ENCODE measurements at regions not wholly inside any gene's neighbourhood (a gene's known extent, or its start where the extent isn't known, plus 50 kb on each side); places are given as distances from the start of the nearest gene placed in this dataset.
"Not testable (repeated sequence)": the region's sequence is repeated elsewhere in the genome, so short reads cannot be mapped to it uniquely, and the experiment has no call there.

DNA sequence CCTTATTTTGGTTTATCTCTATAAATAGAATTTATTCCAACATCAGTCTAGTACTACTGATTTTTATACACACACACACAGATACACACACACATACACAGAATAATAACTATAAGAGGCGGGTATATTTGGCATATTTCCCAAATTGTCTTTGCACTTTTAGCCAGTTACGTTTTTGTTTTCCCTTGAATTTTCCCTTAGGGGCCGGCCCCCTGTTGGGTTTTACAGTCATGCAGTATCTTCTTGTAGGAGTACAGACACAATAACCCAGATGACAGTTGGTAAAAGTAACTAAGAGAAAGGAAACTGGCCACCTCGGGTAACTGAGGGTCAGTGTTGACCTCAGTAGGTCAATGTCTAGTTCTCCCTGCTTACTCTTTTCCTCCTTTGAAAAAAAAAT lies 50.9 kb downstream of the DISP1 start:
- H3K4me3 ChIP-seq (ENCODE audit: low read length), result no peak overlapping the region
- DNase-seq (ENCODE audit: low read depth, low spot score), result no peak

- no peak overlapping the region for H3K4me3 ChIP-seq (ENCODE audit: low read length)
- no peak for DNase-seq (ENCODE audit: low read depth, low spot score)
Measured at GRCh38 chr1:222867316-222867715, 52.5 kb downstream of the DISP1 start.

- H3K4me3 ChIP-seq (ENCODE audit: low read length), result no peak overlapping the region
- no peak for DNase-seq (ENCODE audit: low read depth, low spot score)
Measured at GRCh38 chr1:222876182-222876581, 61.3 kb downstream of the DISP1 start.

DNA sequence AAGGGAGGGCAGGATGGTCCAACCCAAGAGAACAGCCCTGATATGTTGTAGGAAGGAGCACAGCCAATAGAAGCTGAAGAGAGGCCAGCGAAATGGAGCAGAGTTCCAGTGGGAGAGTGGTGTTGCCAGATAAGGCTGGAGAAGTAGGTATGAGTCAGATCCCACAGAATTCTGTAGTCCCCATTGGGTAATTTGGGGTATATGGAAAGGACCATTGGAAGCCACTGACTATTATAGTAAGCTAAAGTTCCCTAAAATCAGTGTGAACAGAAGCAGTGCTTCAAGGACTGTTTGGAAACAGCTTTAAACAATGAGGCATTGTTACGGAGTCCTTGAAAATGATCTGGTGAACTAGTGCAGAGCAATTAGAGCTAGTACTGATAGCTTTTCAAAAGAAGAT lies 63.0 kb downstream of the DISP1 start:
- DNase-seq (ENCODE audit: low read depth, low spot score), result no peak
- no peak overlapping the region for H3K4me3 ChIP-seq (ENCODE audit: low read length)

DNA sequence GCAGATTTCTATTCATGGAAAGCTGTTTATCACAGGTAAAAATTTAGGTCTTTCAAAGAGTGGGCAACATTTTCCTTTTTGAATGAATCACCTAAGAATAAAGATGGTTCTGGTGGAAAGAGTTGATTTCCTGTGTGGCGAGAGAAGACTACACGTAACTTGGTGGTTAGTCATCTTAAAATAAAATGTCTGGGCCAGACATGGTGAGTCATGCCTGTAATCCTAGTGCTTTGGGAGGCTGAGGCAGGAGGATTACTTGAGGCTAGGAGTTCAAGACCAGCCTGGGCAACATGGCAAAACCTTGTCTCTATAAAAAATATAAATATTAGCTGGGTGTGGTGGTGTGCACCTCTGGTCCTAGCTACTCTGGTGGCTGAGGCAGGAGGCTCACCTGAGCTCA lies 65.7 kb downstream of the DISP1 start:
- H3K4me3 ChIP-seq (ENCODE audit: low read length), result no peak overlapping the region
- DNase-seq (ENCODE audit: low read depth, low spot score), result peak; percentile 22

DNA sequence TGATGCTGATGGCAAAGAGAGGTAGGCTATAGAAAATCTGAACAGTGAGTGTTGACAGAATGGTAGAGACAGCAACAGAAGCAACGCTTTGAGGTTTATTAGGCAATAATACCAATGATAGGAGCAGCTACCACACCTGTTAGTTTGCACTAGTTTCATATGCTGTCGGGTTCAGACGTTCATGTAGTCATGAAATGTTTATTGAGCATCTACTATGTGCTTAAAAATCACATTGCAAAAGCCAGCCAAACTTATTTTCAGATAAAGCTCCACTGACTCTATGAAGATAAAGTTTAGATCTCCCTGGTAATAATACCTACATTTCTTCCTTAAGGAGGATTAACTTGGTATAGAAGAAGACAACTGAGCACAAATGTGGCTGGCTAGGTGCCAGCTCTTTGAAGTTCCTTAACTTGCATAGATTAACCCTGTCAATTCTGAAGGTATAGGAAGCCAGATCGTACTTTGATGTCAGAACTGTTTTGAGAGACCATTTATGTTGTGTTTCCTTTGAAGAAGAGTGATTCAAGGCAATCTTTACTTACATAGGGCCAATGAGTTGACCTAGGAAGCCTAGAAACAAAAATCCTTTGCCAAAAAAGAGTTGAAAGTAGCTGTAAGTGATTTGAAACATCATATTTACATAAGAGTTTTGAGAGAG lies 71.5 kb downstream of the DISP1 start:
- H3K4me3 ChIP-seq (ENCODE audit: low read length), result no peak overlapping the region
- DNase-seq (ENCODE audit: low read depth, low spot score), result peak; percentile 68

DNA sequence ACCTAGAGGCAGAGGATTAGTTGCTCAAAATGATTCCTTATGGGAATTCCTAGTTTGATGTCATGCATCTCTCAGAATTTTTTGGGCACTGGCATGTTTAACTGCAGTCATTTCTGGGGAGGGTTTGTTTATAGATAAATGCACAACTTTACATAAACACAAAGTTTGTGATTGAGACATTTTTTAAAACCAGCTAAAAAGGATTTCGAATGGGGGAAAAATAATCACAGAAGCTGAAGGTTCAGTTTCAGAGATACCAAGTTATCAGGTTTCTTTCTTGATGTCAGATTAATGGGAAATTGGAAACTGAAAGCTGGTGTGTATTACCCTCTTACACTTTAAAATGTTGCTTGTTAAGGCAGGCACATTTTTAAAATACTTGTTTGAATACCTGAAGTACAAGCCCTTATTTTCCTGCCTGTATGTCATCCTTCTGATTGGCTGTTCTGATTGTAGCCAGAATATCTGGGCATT lies 72.1 kb downstream of the DISP1 start:
- DNase-seq (ENCODE audit: low read depth, low spot score), result no peak
- H3K4me3 ChIP-seq (ENCODE audit: low read length), result no peak overlapping the region

- no peak overlapping the region for H3K4me3 ChIP-seq (ENCODE audit: low read length)
- no peak for DNase-seq (ENCODE audit: low read depth, low spot score)
Measured at GRCh38 chr1:222889440-222889839, 74.6 kb downstream of the DISP1 start.

DNA sequence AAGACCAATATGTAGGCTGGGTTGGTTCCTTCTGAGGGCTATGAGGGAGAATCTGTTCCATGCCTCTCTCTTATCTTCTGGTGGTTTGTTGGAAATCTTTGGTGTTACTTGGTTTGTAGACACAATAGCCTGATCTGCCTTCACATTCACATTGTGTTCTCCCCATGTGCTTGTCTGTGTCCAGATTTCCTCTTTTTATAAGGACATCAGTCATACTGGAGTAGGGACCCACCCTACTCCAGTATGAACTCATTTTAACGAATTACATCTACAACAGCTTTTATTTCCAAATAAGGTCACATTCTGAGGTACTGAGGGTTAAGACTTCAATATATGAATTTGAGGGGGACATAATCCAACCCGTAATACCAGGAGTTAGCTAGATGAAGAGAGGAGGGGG lies 75.9 kb downstream of the DISP1 start:
- no peak for DNase-seq (ENCODE audit: low read depth, low spot score)
- H3K4me3 ChIP-seq (ENCODE audit: low read length), result no peak overlapping the region

GRCh38 chr1:222891578-222891977 lies 76.7 kb downstream of the DISP1 start:
- H3K4me3 ChIP-seq (ENCODE audit: low read length), result no peak overlapping the region
- no peak for DNase-seq (ENCODE audit: low read depth, low spot score)

DNA sequence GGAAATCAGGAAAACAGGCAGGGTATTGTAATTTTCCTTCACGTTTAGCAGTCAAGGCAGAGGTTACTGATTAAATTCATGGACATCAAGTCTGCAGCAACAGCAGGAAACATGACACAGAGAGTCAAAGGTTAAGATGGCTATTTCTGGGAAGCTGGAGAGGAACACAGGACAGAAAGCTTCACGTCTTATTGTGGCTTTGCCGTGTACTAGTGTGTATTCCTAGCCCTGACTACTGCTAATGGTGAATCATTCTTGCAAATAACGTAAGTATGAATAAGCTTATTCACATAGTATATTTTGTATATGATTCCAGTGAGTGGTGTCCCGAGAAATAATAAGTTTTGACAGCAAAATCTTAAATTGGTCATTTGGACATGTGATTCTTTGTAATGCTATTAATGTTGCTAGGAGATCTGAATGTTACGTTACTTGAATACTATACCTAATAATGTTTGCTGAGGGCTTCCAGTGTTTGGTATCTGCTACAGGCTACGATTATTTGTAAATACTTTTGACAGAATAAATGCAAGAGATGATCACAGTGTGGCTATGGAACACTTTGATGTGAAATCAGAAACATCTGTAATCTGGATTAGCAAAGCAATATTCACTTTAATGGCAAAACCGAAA lies 77.4 kb downstream of the DISP1 start:
- no peak for DNase-seq (ENCODE audit: low read depth, low spot score)

DNA sequence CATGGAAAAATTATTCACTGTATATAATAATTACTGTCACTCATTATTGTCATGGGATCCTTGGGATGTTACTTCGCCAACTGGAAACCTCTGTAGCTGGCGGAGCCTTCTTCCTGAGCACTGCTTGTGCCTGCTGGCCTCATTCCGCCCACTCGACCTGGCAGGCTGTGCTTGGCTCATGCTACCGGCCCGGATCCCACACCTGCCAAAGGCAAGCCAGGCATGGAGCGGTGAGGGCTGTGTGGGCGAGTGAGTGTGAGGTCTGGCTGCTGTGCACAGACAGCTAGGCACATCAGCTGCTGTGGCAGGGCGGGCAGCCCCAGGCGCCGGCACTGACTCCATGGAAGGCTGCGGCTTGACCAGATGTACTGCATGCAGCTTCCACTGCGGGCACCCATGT lies 78.4 kb downstream of the DISP1 start:
- DNase-seq (ENCODE audit: low read depth, low spot score), result no peak
- H3K4me3 ChIP-seq (ENCODE audit: low read length), result no peak overlapping the region

More for the DNA sequence above, 77.4 kb downstream of the DISP1 start:
- no peak overlapping the region for H3K4me3 ChIP-seq (ENCODE audit: low read length)

DNA sequence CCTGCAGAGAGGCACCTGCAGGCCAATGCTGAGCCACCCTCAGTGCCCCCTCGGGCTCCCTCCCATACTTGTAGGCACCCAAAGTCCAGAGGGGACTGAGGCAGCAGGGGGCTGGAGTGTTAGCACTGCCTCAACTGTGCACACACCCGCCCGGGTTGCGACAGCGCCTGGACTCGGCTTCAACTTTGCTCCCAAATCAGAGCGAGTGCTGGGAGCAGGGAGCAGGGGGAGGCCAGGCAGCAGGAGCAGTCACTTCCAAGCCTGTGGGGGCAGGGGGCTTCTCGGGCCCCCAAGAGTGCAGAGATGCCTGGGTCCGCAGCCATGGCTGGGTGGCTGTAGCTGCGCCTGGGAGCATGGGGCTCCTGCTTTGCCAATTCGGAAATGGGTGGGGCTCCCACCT lies 79.5 kb downstream of the DISP1 start:
- no peak overlapping the region for H3K4me3 ChIP-seq (ENCODE audit: low read length)
- DNase-seq (ENCODE audit: low read depth, low spot score), result no peak

DNA sequence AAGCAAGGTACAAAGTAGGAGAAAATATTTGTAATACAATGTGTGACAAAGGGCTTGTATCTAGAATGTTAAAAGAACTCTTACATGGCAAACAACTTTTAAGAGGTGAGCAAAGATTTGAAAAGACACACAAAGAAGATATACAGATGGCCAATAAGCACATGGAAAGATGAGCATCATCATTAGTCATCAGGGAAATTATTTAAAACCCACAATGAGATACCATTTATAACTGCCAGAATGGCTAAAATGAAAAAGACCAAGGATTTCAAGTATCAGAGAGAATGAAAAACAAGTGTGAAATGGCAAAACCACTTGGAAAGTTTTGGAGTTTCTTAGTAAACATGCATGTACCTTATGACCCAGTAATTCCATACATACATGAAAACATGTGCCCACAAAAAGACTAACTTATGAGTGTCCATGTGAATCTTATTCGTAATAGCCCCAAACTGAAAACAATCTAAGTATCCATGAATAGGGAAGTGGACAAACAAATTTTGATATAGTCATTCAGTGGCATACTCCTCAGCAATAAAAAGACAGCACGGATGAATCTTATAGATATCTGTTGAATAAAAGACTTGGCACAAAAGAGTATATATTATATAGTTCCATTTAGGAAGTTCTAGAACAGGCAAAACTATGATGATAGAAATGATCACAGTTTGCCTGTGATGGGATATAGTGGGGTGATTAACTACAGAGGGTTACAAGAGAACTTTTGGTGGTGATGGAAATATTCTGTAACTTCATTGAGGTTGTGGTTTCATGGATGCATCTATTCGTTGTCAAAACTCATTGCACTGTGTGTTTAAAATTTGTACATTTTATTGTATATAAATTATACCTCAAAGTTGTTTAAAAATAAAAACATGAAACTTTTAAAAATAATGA lies 82.0 kb downstream of the DISP1 start:
- no peak for DNase-seq (ENCODE audit: low read depth, low spot score)
- H3K4me3 ChIP-seq (ENCODE audit: low read length), result no peak overlapping the region

GRCh38 chr1:222897527-222898190 lies 82.8 kb downstream of the DISP1 start:
- H3K4me3 ChIP-seq (ENCODE audit: low read length), result no peak overlapping the region
- DNase-seq (ENCODE audit: low read depth, low spot score), result no peak

- no peak for DNase-seq (ENCODE audit: low read depth, low spot score)
- H3K4me3 ChIP-seq (ENCODE audit: low read length), result no peak overlapping the region
Measured at GRCh38 chr1:222898191-222898527, 83.3 kb downstream of the DISP1 start.

- no peak for DNase-seq (ENCODE audit: low read depth, low spot score)
- H3K4me3 ChIP-seq (ENCODE audit: low read length), result no peak overlapping the region
Measured at GRCh38 chr1:222899471-222899870, 84.6 kb downstream of the DISP1 start.

DNA sequence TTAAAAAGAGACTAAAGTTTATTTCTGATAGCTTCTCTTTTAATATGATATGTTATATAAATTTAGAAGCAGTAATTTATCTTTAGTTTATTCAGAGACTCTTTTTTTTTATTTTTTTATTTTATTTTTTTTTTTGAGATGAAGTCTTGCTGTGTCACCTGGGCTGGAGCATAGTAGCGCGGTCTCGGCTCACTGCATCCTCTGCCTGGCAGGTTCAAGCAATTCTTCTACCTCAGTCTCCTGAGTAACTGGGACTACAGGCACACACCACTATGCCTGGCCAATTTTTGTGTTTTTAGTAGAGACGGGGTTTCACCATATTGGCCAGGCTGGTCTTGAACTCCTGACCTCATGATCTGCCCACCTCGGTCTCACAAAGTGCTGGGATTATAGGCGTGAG lies 89.6 kb downstream of the DISP1 start:
- no peak for DNase-seq (ENCODE audit: low read depth, low spot score)
- H3K4me3 ChIP-seq (ENCODE audit: low read length), result no peak overlapping the region

DNA sequence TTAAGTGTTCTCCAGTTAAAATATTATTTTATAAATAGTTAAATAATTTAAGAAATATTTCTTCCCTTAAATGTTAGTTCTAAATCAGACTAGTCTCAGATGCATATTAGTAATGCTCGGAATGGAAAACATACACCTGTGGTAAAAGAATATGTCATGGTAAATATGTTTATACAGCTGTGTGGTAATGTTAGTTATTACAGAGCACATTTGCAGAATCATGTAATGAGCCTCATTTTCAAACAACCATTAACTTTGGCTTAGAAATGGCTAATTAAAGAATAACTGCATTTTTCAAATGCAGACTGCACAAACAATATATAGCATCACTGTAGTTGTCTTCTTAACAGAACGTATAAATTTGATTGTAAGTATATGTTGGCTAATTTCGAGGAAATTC lies 90.3 kb downstream of the DISP1 start:
- H3K4me3 ChIP-seq (ENCODE audit: low read length), result no peak overlapping the region
- DNase-seq (ENCODE audit: low read depth, low spot score), result no peak

DNA sequence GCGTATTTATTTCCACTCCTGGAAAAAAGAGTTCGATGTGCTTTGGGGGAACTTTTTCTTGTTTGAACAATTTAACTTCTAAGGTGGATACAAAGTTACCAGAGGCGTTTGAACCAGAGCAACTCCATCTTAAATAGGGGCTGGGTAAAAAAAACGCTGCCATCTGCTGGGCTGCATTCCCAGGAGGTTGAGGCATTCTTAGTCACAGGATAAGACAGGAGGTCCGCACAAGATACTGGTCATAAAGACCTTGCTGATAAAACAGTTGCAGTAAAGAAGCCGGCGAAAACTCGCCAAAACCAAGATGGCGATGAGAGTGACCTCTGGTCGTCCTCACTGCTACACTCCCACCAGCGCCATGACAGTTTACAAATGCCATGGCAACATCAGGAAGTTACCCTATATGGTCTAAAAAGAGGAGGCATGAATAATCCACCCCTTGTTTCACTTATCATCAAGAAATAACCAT lies 91.5 kb downstream of the DISP1 start:
- H3K4me3 ChIP-seq (ENCODE audit: low read length); DNase-seq (ENCODE audit: low read depth, low spot score): not testable (repeated sequence)
